B cell (primary cell): ENCODE measurements at regions not wholly inside any gene's neighbourhood (a gene's known extent, or its start where the extent isn't known, plus 50 kb on each side); places are given as distances from the start of the nearest gene placed in this dataset.

ENCODE experiments used
- ATAC-seq: fragments of 200-7000 bp; cut with Tn5 transposase; one replicate; pipeline ENCODE4 v1.10.0; 2021; ENCODE audit warnings: low read depth, mild to moderate bottlenecking, moderate number of reproducible peaks, moderate library complexity
- CTCF ChIA-PET: fragments of 350-600 bp; sonication (Branson Sonifier 250); formaldehyde crosslinking; loops from one replicate; lab custom pipeline; 2021; ENCODE audit warnings: antibody characterized with exemption, inconsistent platforms; lab: Charles Lee
- POLR2A ChIA-PET: fragments of 350-600 bp; sonication (Branson Sonifier 250); formaldehyde crosslinking; loops from one replicate; lab custom pipeline; 2021; ENCODE audit warnings: antibody characterized with exemption; lab: Charles Lee
- DNase-seq: peaks from one replicate; pipeline ENCODE4 v3.0.0; 2013
- H2AFZ ChIP-seq: 2 replicates; pipeline ENCODE4 v1.6.1; 2012; ENCODE audit warnings: mild to moderate bottlenecking, low read depth, low read length; ENCODE audit not compliant: insufficient read depth, poor library complexity, severe bottlenecking
- H3K27ac ChIP-seq, 2 donors: 1 replicate in 1 of 2; 2 replicates in 1 of 2; pipeline ENCODE4 v1.5.1; 2012 to 2013; ENCODE audit warnings: low read length in 2 of 2, mild to moderate bottlenecking in 2 of 2, moderate library complexity in 1 of 2
- H3K27me3 ChIP-seq, 4 experiments: fragments of 200-600 bp in 1 of 4; sonication (generic) in 1 of 4; replicated peaks in 1 of 4; 1 replicate in 2 of 4; 2 replicates in 2 of 4; pipeline versions ENCODE4 v1.6.1 to v1.7.0; 2013 to 2016; ENCODE audit warnings: low read length in 3 of 4, mild to moderate bottlenecking in 2 of 4, mixed read lengths in 1 of 4, moderate library complexity in 1 of 4; ENCODE audit not compliant: insufficient read depth in 4 of 4, control insufficient read depth in 3 of 4; ENCODE audit errors: control extremely low read depth in 1 of 4
- H3K36me3 ChIP-seq, 2 experiments: replicated peaks in 1 of 2; 1 replicate in 1 of 2; 2 replicates in 1 of 2; pipeline versions ENCODE4 v1.6.1 to v1.7.1; 2013; ENCODE audit warnings: low read length in 1 of 2; ENCODE audit not compliant: insufficient read depth in 2 of 2, control insufficient read depth in 1 of 2; ENCODE audit errors: control extremely low read depth in 1 of 2, extremely low read depth in 1 of 2
- H3K4me1 ChIP-seq, 2 donors: fragments of 200-600 bp in 1 of 2; sonication (generic) in 1 of 2; 1 replicate in 1 of 2; 2 replicates in 1 of 2; pipeline versions ENCODE4 v1.5.1 to v1.6.1; 2013 to 2017; ENCODE audit warnings: low read length in 2 of 2; ENCODE audit not compliant: control insufficient read depth in 2 of 2, insufficient read depth in 2 of 2
- H3K4me2 ChIP-seq: replicated peaks from 2 replicates; pipeline ENCODE3; 2012; ENCODE audit warnings: mild to moderate bottlenecking, low read depth, low read length; ENCODE audit not compliant: poor library complexity, severe bottlenecking
- H3K4me3 ChIP-seq, 5 experiments: fragments of 200-600 bp in 1 of 5; sonication (generic) in 1 of 5; 1 replicate in 3 of 5; 2 replicates in 2 of 5; pipeline versions ENCODE4 v1.5.1 to v1.7.0; 2011 to 2016; ENCODE audit warnings: low read length in 4 of 5, mild to moderate bottlenecking in 4 of 5, low read depth in 2 of 5, control low read depth in 1 of 5, moderate library complexity in 1 of 5; ENCODE audit not compliant: insufficient read depth in 1 of 5; ENCODE audit errors: control extremely low read depth in 1 of 5, extremely low read depth in 1 of 5
- H3K79me2 ChIP-seq: fragments of 200-600 bp; sonication (generic); one replicate; pipeline ENCODE4 v1.6.0; 2016; ENCODE audit warnings: low read length; ENCODE audit not compliant: control insufficient read depth, insufficient read depth
- H3K9ac ChIP-seq: fragments of 200-600 bp; sonication (generic); 2 replicates; pipeline ENCODE4 v1.6.1; 2017; ENCODE audit warnings: mild to moderate bottlenecking, low read length, moderate library complexity
- H3K9me3 ChIP-seq, 3 donors: one replicate each; pipeline versions ENCODE4 v1.6.1 to v1.7.1; 2013; ENCODE audit warnings: low read length in 2 of 3; ENCODE audit not compliant: control insufficient read depth in 2 of 3, insufficient read depth in 1 of 3; ENCODE audit errors: control extremely low read depth in 1 of 3
- H4K20me1 ChIP-seq: 2 replicates; pipeline ENCODE4 v1.6.0; 2012; ENCODE audit warnings: mild to moderate bottlenecking, low read length; ENCODE audit not compliant: insufficient read depth, control insufficient read depth, poor library complexity, severe bottlenecking
- H3K27ac Mint-ChIP-seq: one replicate; pipeline ENCODE4 v1.8.0; 2021; ENCODE audit warnings: mixed read lengths
- H3K27me3 Mint-ChIP-seq: one replicate; pipeline ENCODE4 v1.8.0; 2021; ENCODE audit warnings: mixed read lengths
- H3K4me1 Mint-ChIP-seq: one replicate; pipeline ENCODE4 v1.8.0; 2021; ENCODE audit warnings: mixed read lengths
- H3K4me3 Mint-ChIP-seq: one replicate; pipeline ENCODE4 v1.8.0; 2021; ENCODE audit warnings: mixed read lengths
- H3K9me3 Mint-ChIP-seq: one replicate; pipeline ENCODE4 v1.8.0; 2022; ENCODE audit warnings: mixed read lengths; ENCODE audit not compliant: insufficient read depth
- CTCF ChIP-seq: fragments of 200-600 bp; IDR thresholded peaks from one replicate; pipeline ENCODE4 v1.8.0; 2022; ENCODE audit warnings: antibody characterized with exemption, mild to moderate bottlenecking
- EZH2 ChIP-seq: IDR thresholded peaks from 2 replicates; pipeline ENCODE4 v1.6.1; 2012; ENCODE audit warnings: borderline replicate concordance, low read depth, mild to moderate bottlenecking, moderate library complexity, low read length; ENCODE audit not compliant: insufficient read depth, poor library complexity, severe bottlenecking
- WGBS: methylation state at CpG from one replicate; pipeline ENCODE4 v1.1.5; 2013; ENCODE audit warnings: missing lambda C conversion rate; ENCODE audit not compliant: insufficient coverage; 5-methylcytosine and 5-hydroxymethylcytosine counted together
- intact Hi-C: fragments of 100-400 bp; cut with micrococcal nuclease; formaldehyde crosslinking; loops from one replicate; pipeline ENCODE4 v1.10.0; 2022

- CTCF ChIA-PET, result no interaction called here
- no peaks in the 10 kb centered on the region for H3K27me3 Mint-ChIP-seq
- Histone ChIP-seq H3K36me3 (no peaks in the 10 kb centered on the region), H3K27me3 (no peaks in the 10 kb centered on the region), H3K27ac (no peak overlapping the region), H3K9me3 (no peaks in the 10 kb centered on the region), H3K9ac (no peak overlapping the region), H3K4me2 (no peak overlapping the region), H3K4me3 (no peak overlapping the region), H3K4me1 (no peaks in the 10 kb centered on the region), H2AFZ (no peak overlapping the region), H3K79me2 (no peaks in the 10 kb centered on the region), H4K20me1 (no peaks in the 10 kb centered on the region)
- no peaks in the 10 kb centered on the region for H3K9me3 Mint-ChIP-seq
- H3K27ac Mint-ChIP-seq, result no peak overlapping the region
- ATAC-seq (no peak), DNase-seq (no peak)
- no CpG with 5 or more reads among the region's 4 CpGs for WGBS
- no peak for TF ChIP-seq EZH2
- POLR2A ChIA-PET, result no interaction called here
- H3K4me1 Mint-ChIP-seq, result peaks cover 6% of the 10 kb centered on the region
- no peak overlapping the region for H3K4me3 Mint-ChIP-seq
- intact Hi-C loops, result no loop called here
Measured at GRCh38 chr3:116899253-116899652, 189.7 kb downstream of the TUSC7 start.

- Histone ChIP-seq H3K9ac (no peak overlapping the region), H2AFZ (no peak overlapping the region), H4K20me1 (no peaks in the 10 kb centered on the region), H3K4me1 (no peaks in the 10 kb centered on the region), H3K9me3 (peaks cover 0 to 1% (median 0%) of the 10 kb centered on the region in 3 donors), H3K27ac (no peak overlapping the region), H3K4me3 (no peak overlapping the region), H3K36me3 (no peaks in the 10 kb centered on the region), H3K4me2 (no peak overlapping the region), H3K79me2 (no peaks in the 10 kb centered on the region), H3K27me3 (no peaks in the 10 kb centered on the region)
- Mint-ChIP-seq H3K4me1 (no peaks in the 10 kb centered on the region), H3K4me3 (no peak overlapping the region), H3K27me3 (no peaks in the 10 kb centered on the region), H3K9me3 (no peaks in the 10 kb centered on the region), H3K27ac (no peak overlapping the region)
- TF ChIP-seq EZH2, result no peak
- no peak for TF ChIP-seq CTCF
- 62% methylated on average over 1 of the region's 3 CpGs for WGBS
- ATAC-seq, result no peak
- ChIA-PET POLR2A (no interaction called here), CTCF (no interaction called here)
- intact Hi-C loops, result no loop called here
- DNase-seq, result no peak
Measured at GRCh38 chr3:116905334-116905733, 195.8 kb downstream of the TUSC7 start.
